ENCODE measurements at regions not wholly inside any gene's neighbourhood (a gene's known extent, or its start where the extent isn't known, plus 50 kb on each side); places are given as distances from the start of the nearest gene placed in this dataset.

DNA sequence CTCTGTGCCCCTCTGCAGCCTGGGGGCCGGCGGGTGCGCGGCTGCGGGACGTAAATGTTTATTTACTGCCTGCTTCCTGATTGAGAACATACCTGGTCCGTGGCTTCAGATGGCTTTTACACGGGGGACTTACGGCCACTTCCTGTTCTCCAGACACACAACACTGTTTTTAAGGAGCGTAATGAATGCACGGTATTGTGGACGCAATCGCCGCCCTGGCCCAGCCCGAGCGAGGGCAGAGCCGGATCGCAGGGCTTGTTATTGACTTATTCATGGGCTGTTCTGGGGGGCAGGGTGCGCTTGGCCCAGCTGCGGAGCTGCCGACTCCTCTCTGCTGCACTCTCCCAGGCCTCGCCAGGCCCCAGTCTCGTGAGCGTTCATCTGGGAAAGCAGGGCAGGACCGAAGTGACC, 52.8 kb upstream of the ACTRT2 start:
- no peak overlapping the region for H3K4me3 ChIP-seq (ENCODE audit: low read length)
- intact Hi-C loops (cut with micrococcal nuclease) = no loop called here
- POLR2A ChIA-PET (ENCODE audit: unreplicated experiment) = no interaction called here
- H2AFZ ChIP-seq (ENCODE audit: low read length) = no peak overlapping the region
- ATAC-seq (no peak), DNase-seq (no peak)
- no peak overlapping the region for H3K4me2 ChIP-seq (ENCODE audit: low read length)
- H3K9me3 ChIP-seq (ENCODE audit: low read length) = peaks cover 4% of the 10 kb centered on the region; the same call in 1 of the 2 replicates
- no peaks in the 10 kb centered on the region for H4K20me1 ChIP-seq (ENCODE audit: low read length)
- 0 out of 2 replicates have a peak, but pooled peaks cover 4% of the 10 kb centered on the region for H3K9me2 ChIP-seq (replicated peaks; ENCODE audit: low read length)
- no peaks in the 10 kb centered on the region for H3K4me1 ChIP-seq (ENCODE audit: insufficient read depth, low read length)
- H3F3A ChIP-seq (ENCODE audit: low read length, unreplicated experiment) = no peaks in the 10 kb centered on the region
- BruUV-seq (replicated peaks) = no TSS peak
- H3K79me2 ChIP-seq (ENCODE audit: low read length) = no peaks in the 10 kb centered on the region
- no peak for TF ChIP-seq EZH2phosphoT487 (IDR thresholded peaks at IDR 0.05; ENCODE audit: borderline replicate concordance, low read length)
- TF ChIP-seq EZH2 (IDR thresholded peaks at IDR 0.05; ENCODE audit: low read length, unreplicated experiment) = peak; percentile 39
- H3K27ac ChIP-seq (ENCODE audit: low read length) = no peak overlapping the region
- CTCF ChIA-PET = no interaction called here
- H3K36me3 ChIP-seq (ENCODE audit: low read depth, low read length) = no peaks in the 10 kb centered on the region
- H3K27me3 ChIP-seq (ENCODE audit: low read length) = peaks cover 89% of the 10 kb centered on the region
- H3K9ac ChIP-seq (ENCODE audit: low read length) = no peak overlapping the region

GRCh38 chr1:2969011-2969844, 52.0 kb upstream of the ACTRT2 start:
- Histone ChIP-seq H4K20me1 (ENCODE audit: low read length) (no peaks in the 10 kb centered on the region), H3K27me3 (ENCODE audit: low read length) (peaks cover 89% of the 10 kb centered on the region), H3K4me3 (ENCODE audit: low read length) (no peak overlapping the region), H3K27ac (ENCODE audit: low read length) (no peak overlapping the region), H3F3A (ENCODE audit: low read length, unreplicated experiment) (no peaks in the 10 kb centered on the region), H3K9me2 (replicated peaks; ENCODE audit: low read length) (0 out of 2 replicates have a peak, but pooled peaks cover 4% of the 10 kb centered on the region), H3K79me2 (ENCODE audit: low read length) (no peaks in the 10 kb centered on the region), H2AFZ (ENCODE audit: low read length) (no peak overlapping the region), H3K4me1 (ENCODE audit: insufficient read depth, low read length) (no peaks in the 10 kb centered on the region), H3K36me3 (ENCODE audit: low read depth, low read length) (no peaks in the 10 kb centered on the region), H3K9me3 (ENCODE audit: low read length) (peaks cover 4% of the 10 kb centered on the region; the same call in 1 of the 2 replicates), H3K4me2 (ENCODE audit: low read length) (no peak overlapping the region), H3K9ac (ENCODE audit: low read length) (no peak overlapping the region)
- no peak for DNase-seq
- no peak for TF ChIP-seq EZH2 (IDR thresholded peaks at IDR 0.05; ENCODE audit: low read length, unreplicated experiment)
- TF ChIP-seq EZH2phosphoT487 (IDR thresholded peaks at IDR 0.05; ENCODE audit: borderline replicate concordance, low read length) = no peak
- TF ChIP-seq, protein P1, sequence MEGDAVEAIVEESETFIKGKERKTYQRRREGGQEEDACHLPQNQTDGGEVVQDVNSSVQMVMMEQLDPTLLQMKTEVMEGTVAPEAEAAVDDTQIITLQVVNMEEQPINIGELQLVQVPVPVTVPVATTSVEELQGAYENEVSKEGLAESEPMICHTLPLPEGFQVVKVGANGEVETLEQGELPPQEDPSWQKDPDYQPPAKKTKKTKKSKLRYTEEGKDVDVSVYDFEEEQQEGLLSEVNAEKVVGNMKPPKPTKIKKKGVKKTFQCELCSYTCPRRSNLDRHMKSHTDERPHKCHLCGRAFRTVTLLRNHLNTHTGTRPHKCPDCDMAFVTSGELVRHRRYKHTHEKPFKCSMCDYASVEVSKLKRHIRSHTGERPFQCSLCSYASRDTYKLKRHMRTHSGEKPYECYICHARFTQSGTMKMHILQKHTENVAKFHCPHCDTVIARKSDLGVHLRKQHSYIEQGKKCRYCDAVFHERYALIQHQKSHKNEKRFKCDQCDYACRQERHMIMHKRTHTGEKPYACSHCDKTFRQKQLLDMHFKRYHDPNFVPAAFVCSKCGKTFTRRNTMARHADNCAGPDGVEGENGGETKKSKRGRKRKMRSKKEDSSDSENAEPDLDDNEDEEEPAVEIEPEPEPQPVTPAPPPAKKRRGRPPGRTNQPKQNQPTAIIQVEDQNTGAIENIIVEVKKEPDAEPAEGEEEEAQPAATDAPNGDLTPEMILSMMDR (conservative IDR thresholded peaks at IDR 0.05; ENCODE audit: low read depth, low read length) = no peak
- intact Hi-C loops (cut with micrococcal nuclease) = no loop called here
- ChIA-PET POLR2A (ENCODE audit: unreplicated experiment) (no interaction called here), CTCF (no interaction called here)
- no TSS peak for BruUV-seq (replicated peaks)
- ATAC-seq = no peak

DNA sequence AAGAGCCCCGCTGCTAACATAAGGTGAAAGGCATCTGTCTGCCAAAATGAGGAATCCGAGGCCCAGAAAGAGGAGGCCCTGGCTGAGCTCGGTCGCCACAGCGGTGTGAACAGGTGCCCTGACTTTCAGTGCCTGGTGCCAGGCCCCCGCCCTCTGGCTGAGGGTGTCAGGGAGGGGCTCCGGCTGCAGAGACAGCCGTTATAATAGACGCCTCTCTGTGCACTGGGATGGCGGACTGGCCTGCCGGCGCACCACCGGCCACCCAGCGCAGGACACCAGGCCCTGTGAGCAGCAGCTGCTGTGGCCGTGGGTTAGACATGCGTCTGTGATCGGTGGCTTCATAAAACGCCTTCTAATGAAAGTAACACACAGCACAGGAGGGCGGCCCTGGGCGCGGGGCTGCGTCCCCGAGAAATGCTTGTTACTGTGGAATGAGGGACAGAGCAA, 51.4 kb upstream of the ACTRT2 start:
- BruUV-seq (replicated peaks) = no TSS peak
- peaks cover 87% of the 10 kb centered on the region for H3K27me3 ChIP-seq (ENCODE audit: low read length)
- POLR2A ChIA-PET (ENCODE audit: unreplicated experiment) = no interaction called here

More for the DNA sequence above, 51.4 kb upstream of the ACTRT2 start:
- CTCF ChIA-PET = no interaction called here
- no peak overlapping the region for H3K4me3 ChIP-seq (ENCODE audit: low read length)
- ATAC-seq (no peak), DNase-seq (no peak)
- no peaks in the 10 kb centered on the region for H3K79me2 ChIP-seq (ENCODE audit: low read length)
- H3K36me3 ChIP-seq (ENCODE audit: low read depth, low read length) = no peaks in the 10 kb centered on the region
- TF ChIP-seq EZH2phosphoT487 (IDR thresholded peaks at IDR 0.05; ENCODE audit: borderline replicate concordance, low read length) = no peak
- TF ChIP-seq, protein P1 (conservative IDR thresholded peaks at IDR 0.05; ENCODE audit: low read depth, low read length) = no peak
- TF ChIP-seq EZH2 (IDR thresholded peaks at IDR 0.05; ENCODE audit: low read length, unreplicated experiment) = no peak
- H4K20me1 ChIP-seq (ENCODE audit: low read length) = no peaks in the 10 kb centered on the region
- no peak overlapping the region for H3K4me2 ChIP-seq (ENCODE audit: low read length)
- intact Hi-C loops (cut with micrococcal nuclease) = no loop called here
- H3F3A ChIP-seq (ENCODE audit: low read length, unreplicated experiment) = no peaks in the 10 kb centered on the region
- no peak overlapping the region for H3K27ac ChIP-seq (ENCODE audit: low read length)
- H3K9me2 ChIP-seq (replicated peaks; ENCODE audit: low read length) = 0 out of 2 replicates have a peak, but pooled peaks cover 4% of the 10 kb centered on the region
- no peak overlapping the region for H3K9ac ChIP-seq (ENCODE audit: low read length)
- no peaks in the 10 kb centered on the region for H3K4me1 ChIP-seq (ENCODE audit: insufficient read depth, low read length)
- H2AFZ ChIP-seq (ENCODE audit: low read length) = no peak overlapping the region
- peaks cover 4% of the 10 kb centered on the region; the same call in 1 of the 2 replicates for H3K9me3 ChIP-seq (ENCODE audit: low read length)

All from PC-3 (cell line).